ENCODE measurements at regions not wholly inside any gene's neighbourhood (a gene's known extent, or its start where the extent isn't known, plus 50 kb on each side); places are given as distances from the start of the nearest gene placed in this dataset.

DNA sequence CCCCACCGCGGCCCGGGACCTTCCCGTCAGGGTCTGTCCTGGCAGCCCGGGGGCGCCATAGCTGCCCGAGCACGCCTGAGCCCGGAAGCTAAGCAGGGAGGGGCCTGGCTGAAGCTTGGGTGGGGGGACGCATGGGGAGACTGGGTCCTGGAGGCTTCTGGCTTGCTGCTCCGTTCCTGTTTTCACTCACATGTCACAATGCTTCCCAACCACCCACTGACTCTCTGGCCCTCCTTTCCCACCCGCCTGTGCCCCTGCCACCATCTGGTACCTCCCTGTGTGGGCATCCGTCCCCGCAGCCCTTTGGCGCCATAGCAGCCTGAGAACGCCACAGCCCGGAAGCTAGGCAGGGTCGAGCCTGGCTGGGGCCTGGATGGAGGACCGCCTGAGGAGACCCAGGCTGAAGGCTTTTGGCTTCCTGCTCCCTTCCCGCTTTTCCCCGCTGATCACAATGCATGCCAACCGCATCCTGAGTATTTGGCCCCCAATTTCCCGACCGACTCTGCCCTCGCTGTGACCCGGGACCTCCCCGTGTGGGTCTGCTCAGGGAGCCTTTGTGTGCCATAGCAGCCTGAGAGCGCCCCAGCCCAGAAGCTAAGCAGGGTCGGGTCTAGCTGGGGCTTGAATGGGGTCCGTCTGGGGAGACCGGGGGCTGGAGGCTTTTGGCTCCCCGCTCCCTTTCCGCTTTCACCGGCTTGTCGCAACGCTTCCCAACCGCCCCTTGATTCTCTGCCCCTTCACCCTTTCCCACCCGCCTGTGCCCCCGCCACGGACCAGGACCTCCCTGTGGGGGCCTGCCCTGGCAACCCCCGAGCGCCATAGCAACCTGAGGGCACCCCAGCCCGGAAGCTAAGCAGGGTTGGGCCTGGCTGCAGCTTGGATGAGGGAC, 2290.1 kb downstream of the TP53TG3F start:
- H3K4me1 ChIP-seq (ENCODE audit: control insufficient read depth, insufficient read depth, low read length) = no peaks in the 10 kb centered on the region
- H3K36me3 ChIP-seq (ENCODE audit: control insufficient read depth, insufficient read depth, low read length) = no peaks in the 10 kb centered on the region
- no peak overlapping the region for H3K9ac ChIP-seq (ENCODE audit: low read length)
- no peak overlapping the region for H3K27ac ChIP-seq (ENCODE audit: low read depth, low read length)
- peaks cover 91% of the 10 kb centered on the region for H3K9me3 ChIP-seq (ENCODE audit: control insufficient read depth, insufficient read depth, low read depth, low read length)
- H3K4me3 ChIP-seq (ENCODE audit: low read depth, low read length) = no peak overlapping the region
- H3K27me3 ChIP-seq (ENCODE audit: control insufficient read depth, insufficient read depth, low read length) = no peaks in the 10 kb centered on the region

DNA sequence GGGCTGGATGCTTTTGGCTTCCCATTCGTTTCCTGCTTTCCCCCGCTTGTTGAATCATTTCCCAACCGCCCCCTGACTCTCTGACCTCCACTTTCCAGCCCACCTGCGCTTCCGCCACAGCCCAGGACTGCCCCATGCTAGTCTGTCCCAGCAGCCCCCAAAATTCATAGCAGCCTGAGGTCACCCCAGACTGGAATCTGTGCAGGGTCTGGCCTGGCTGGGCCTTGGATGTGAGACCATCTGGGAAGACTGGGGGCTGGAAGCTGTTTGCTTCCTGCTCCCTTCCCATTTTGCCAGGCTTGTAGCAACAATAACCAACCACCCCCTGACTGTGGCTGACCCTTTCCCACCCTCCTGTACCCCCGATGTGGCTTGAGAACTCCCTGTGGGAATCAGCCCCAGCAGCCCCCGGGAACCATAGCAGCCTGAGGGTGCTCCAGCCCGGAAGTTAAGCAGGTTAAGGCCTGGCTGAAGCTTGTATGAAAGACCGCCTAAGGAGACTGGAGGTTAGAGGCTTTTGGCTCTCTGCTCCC, 2290.8 kb downstream of the TP53TG3F start:
- no peaks in the 10 kb centered on the region for H3K27me3 ChIP-seq (ENCODE audit: control insufficient read depth, insufficient read depth, low read length)
- no peaks in the 10 kb centered on the region for H3K4me1 ChIP-seq (ENCODE audit: control insufficient read depth, insufficient read depth, low read length)
- H3K9me3 ChIP-seq (ENCODE audit: control insufficient read depth, insufficient read depth, low read depth, low read length) = peaks cover 91% of the 10 kb centered on the region; the same call in 1 of the 2 replicates
- H3K4me3 ChIP-seq (ENCODE audit: low read depth, low read length) = no peak overlapping the region
- no peaks in the 10 kb centered on the region for H3K36me3 ChIP-seq (ENCODE audit: control insufficient read depth, insufficient read depth, low read length)
- no peak overlapping the region for H3K27ac ChIP-seq (ENCODE audit: low read depth, low read length)
- H3K9ac ChIP-seq (ENCODE audit: low read length) = no peak overlapping the region

DNA sequence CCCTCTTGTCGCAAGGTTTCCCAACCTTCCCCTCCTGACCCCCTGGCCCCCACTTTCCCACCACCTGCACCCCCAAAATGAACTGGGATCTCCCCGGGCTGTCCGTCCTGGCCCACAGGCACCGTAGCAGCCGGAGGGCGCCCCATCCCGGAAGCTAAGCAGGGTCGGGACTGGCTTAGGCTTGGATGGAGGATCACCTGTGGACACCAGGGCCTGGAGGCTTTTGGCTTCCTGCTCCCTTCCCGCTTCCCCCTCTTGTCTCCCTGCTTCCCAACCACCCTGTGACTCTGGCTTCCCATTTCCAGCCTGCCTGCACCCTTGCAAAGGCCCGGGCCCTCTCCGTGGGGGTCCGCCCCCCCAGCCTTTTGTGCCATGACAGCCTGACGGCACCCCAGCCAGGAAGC, 2291.3 kb downstream of the TP53TG3F start:
- H3K36me3 ChIP-seq (ENCODE audit: control insufficient read depth, insufficient read depth, low read length) = no peaks in the 10 kb centered on the region
- H3K9me3 ChIP-seq (ENCODE audit: control insufficient read depth, insufficient read depth, low read depth, low read length) = peaks cover 87% of the 10 kb centered on the region; the same call in 1 of the 2 replicates
- H3K4me1 ChIP-seq (ENCODE audit: control insufficient read depth, insufficient read depth, low read length) = no peaks in the 10 kb centered on the region
- H3K4me3 ChIP-seq (ENCODE audit: low read depth, low read length) = no peak overlapping the region
- no peak overlapping the region for H3K9ac ChIP-seq (ENCODE audit: low read length)
- H3K27ac ChIP-seq (ENCODE audit: low read depth, low read length) = no peak overlapping the region
- no peaks in the 10 kb centered on the region for H3K27me3 ChIP-seq (ENCODE audit: control insufficient read depth, insufficient read depth, low read length)

DNA sequence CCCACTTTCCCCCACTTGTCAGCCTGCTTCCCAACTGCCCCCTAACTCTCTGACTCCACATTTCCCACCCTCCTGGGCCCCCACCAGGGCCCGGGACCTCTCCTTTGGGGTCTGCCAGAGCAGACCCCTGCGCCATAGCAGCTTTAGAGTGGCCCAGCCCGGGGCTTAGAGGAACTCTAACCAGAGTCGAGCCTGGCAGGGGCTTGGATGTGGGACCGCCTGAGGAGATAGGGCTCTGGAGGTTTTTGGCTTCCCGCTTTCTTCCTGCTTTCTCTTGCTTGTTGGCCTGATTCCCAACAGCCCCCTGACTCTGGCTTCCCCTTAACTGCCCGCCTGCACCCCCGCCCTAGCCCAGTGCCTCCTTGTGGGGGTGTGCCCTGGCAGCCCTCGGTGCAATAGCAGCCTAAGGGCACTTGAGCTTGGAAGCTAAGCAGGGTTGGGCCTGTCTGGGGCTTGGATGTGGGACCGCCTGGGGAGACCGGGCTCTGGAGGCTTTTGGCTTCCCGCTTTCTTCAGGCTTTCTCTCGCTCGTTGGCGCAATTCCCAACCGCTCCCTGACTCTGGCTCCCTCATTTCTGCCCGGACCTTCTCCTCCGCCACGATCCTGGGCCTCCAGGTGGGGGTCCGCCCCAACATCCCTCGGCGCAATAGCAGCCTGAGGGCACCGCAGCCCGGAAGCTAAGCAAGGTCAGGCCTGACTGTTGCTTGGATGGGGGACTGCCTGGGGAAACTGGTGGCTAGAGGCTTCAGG, 2292.0 kb downstream of the TP53TG3F start:
- Histone ChIP-seq H3K9me3 (ENCODE audit: control insufficient read depth, insufficient read depth, low read depth, low read length) (peaks cover 87% of the 10 kb centered on the region; the same call in 1 of the 2 replicates), H3K4me1 (ENCODE audit: control insufficient read depth, insufficient read depth, low read length) (no peaks in the 10 kb centered on the region)

DNA sequence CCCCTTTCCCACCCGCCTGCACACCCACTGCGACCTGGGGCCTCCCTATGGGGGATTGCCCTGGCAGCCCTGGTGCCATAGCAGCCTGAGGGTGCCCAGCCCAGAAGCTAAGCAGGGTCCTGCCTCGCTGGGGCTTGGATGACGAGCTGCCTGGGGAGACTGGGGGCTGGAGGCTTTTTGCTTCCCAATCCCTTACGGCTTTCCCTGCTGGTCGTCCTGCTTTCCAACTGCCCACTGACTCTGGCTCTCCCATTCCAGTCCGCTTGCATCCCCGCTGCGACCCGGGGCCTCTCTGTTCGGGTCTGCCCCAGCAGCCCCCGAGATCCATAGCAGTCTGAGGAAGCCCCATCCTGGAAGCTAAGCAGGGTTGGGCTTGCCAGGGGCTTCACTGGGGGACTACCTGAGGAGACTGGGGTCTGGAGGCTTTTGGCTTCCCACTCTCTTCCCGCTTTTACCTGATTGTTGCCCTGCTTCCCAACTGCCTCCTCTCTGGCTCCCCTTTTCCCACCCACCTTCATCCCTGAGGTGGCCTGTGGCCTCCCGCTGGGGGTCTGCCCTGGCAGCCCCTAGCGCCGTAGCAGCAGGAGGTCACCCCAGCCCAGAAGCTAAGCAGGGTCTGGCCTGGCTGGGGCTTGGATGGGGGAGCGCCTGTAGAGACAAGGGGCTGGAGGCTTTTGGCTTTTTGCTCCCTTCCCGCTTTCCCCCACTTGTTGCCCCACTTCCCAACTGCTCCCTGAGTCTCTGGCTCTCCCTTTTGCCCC, 2292.8 kb downstream of the TP53TG3F start:
- Histone ChIP-seq H3K9me3 (ENCODE audit: control insufficient read depth, insufficient read depth, low read depth, low read length) (peaks cover 85% of the 10 kb centered on the region; the same call in 1 of the 2 replicates), H3K27me3 (ENCODE audit: control insufficient read depth, insufficient read depth, low read length) (no peaks in the 10 kb centered on the region), H3K27ac (ENCODE audit: low read depth, low read length) (no peak overlapping the region), H3K4me3 (ENCODE audit: low read depth, low read length) (no peak overlapping the region), H3K4me1 (ENCODE audit: control insufficient read depth, insufficient read depth, low read length) (no peaks in the 10 kb centered on the region), H3K36me3 (ENCODE audit: control insufficient read depth, insufficient read depth, low read length) (no peaks in the 10 kb centered on the region), H3K9ac (ENCODE audit: low read length) (no peak overlapping the region)

More for the DNA sequence above, 2292.0 kb downstream of the TP53TG3F start:
- no peak overlapping the region for H3K27ac ChIP-seq (ENCODE audit: low read depth, low read length)
- H3K9ac ChIP-seq (ENCODE audit: low read length) = no peak overlapping the region
- no peak overlapping the region for H3K4me3 ChIP-seq (ENCODE audit: low read depth, low read length)
- H3K27me3 ChIP-seq (ENCODE audit: control insufficient read depth, insufficient read depth, low read length) = no peaks in the 10 kb centered on the region
- no peaks in the 10 kb centered on the region for H3K36me3 ChIP-seq (ENCODE audit: control insufficient read depth, insufficient read depth, low read length)

DNA sequence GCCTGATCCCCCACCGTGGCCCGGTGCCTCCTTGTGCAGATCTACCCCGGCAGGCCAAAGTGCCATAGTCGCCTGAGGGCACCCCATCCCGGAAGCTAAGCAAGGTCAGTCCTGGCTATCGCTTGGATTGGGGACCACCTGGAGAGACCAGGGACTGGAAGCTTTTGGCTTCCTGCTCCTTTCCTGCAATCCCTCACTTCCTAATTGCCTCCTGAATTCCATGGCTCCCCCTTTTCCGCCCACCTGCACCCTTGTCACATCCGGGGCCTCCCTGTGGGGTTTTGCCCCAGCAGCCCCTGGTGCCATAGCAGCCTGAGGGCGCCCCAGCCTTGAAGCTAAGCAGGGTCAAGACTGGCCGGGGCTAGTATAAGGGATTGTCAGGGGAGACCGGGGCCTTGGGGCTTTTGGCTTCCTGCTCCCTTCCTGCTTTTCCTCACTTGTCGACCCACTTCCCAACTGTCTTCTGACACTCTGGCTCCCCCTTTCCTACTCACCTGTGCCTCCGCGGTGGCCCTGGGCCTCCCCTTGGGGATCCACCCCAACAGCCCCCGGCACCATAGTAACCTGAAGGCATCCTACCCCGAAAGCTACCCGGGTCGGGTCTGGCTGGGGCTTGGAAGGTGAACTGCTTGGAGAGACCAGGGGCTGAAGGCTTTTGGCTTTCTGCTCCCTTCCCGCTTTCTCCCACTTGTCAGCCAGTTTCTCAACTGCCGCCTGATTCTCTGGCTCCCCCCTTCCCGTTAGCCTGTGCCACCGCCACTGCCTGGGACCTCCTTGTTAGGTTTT, 2293.6 kb downstream of the TP53TG3F start:
- H3K27ac ChIP-seq (ENCODE audit: low read depth, low read length) = no peak overlapping the region
- no peaks in the 10 kb centered on the region for H3K36me3 ChIP-seq (ENCODE audit: control insufficient read depth, insufficient read depth, low read length)
- H3K9me3 ChIP-seq (ENCODE audit: control insufficient read depth, insufficient read depth, low read depth, low read length) = peaks cover 85% of the 10 kb centered on the region; the same call in 1 of the 2 replicates
- no peak overlapping the region for H3K9ac ChIP-seq (ENCODE audit: low read length)
- no peaks in the 10 kb centered on the region for H3K27me3 ChIP-seq (ENCODE audit: control insufficient read depth, insufficient read depth, low read length)
- no peaks in the 10 kb centered on the region for H3K4me1 ChIP-seq (ENCODE audit: control insufficient read depth, insufficient read depth, low read length)
- H3K4me3 ChIP-seq (ENCODE audit: low read depth, low read length) = no peak overlapping the region

DNA sequence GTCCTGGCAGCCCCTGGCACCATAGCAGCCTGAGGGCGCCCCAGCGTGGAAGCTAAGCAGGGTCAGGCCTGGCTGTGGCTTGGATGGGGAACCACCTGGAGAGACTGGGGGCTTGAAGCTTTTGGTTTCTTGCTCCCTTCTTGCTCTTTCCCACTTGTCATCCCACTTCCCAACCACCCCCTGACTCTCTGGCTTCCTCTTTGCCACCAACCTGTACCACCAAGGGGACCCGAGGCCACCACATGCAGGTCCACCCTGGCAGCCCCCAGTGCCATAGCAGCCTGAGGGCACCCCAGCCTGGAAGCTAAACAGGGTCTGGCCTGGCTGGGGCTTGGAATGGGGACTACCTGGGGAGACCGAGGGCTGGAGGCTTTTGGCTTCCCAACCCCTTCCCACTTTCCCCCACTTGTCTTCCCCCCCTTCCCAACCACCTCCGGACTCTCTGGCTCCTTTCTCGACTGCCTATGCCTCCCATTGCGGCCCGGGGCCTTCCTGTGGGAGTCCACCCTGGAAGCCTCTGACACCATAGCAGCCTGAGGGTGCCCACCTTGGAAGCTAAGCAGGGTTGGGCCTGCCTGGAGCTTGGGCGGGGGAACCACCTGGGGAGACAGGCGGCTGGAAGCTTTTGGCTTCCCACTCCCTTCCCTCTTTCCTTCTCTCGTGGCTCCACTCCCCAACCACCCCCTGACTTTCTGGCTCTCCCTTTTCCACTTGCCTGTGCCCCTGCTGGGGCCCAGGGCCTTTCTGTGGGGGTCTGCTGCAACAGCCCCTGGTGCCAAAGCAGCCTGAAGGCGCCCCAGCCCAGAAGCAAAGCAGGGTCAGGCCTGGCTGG, 2294.4 kb downstream of the TP53TG3F start:
- H3K4me3 ChIP-seq (ENCODE audit: low read depth, low read length) = no peak overlapping the region
- peaks cover 84% of the 10 kb centered on the region; the same call in 1 of the 2 replicates for H3K9me3 ChIP-seq (ENCODE audit: control insufficient read depth, insufficient read depth, low read depth, low read length)
- H3K27me3 ChIP-seq (ENCODE audit: control insufficient read depth, insufficient read depth, low read length) = no peaks in the 10 kb centered on the region
- no peaks in the 10 kb centered on the region for H3K4me1 ChIP-seq (ENCODE audit: control insufficient read depth, insufficient read depth, low read length)
- no peak overlapping the region for H3K9ac ChIP-seq (ENCODE audit: low read length)
- H3K27ac ChIP-seq (ENCODE audit: low read depth, low read length) = no peak overlapping the region
- no peaks in the 10 kb centered on the region for H3K36me3 ChIP-seq (ENCODE audit: control insufficient read depth, insufficient read depth, low read length)

DNA sequence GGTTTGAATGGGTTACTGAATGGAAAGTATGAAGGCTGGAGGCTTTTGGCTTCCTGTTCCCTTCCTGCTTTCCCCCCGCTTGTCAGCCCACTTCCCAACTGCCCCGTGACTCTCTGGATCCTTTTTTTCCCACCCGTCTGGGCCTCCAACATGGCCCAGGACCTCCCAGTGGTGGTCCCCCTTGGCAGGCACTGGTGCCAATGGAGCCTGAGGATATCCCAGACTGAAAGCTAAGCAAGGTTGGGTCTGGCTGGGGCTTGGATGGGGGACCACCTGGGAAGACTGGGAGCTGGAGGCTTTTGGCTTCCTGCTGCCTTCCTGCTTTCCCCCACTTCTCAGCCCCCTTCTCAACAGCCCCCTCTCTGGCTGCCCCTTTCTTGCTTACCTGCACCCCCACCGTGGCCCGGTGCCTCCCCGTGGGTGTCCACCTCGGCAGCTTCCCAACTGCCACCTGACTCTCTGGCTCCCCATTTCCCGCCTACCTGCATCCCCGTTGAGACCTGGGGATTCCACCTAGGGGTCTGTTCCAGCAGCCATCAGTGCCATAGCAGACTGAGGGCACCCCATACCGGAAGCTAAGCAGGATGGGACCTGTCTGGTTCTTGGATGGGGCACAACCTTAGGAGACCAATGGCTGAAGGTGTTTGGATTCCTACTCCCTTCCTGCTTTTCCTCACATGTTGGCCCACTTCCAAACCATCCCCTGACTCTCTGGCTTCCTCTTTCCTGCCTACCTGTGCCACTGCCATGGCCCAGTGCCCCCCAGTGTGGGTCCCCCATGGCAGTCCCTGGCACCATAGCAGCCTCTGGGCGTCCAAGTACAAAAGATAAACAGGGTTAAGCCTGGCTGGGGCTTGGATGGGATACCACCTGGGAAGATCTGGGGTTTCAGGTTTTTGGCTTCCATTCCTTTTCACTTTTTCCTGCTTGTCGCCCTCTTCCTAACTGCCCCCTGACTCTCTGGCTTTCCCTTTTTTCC, 2295.3 kb downstream of the TP53TG3F start:
- Histone ChIP-seq H3K36me3 (ENCODE audit: control insufficient read depth, insufficient read depth, low read length) (no peaks in the 10 kb centered on the region), H3K9me3 (ENCODE audit: control insufficient read depth, insufficient read depth, low read depth, low read length) (peaks cover 77% of the 10 kb centered on the region; the same call in 1 of the 2 replicates), H3K9ac (ENCODE audit: low read length) (no peak overlapping the region), H3K27ac (ENCODE audit: low read depth, low read length) (no peak overlapping the region), H3K27me3 (ENCODE audit: control insufficient read depth, insufficient read depth, low read length) (no peaks in the 10 kb centered on the region), H3K4me3 (ENCODE audit: low read depth, low read length) (no peak overlapping the region; the same call in 1 of the 2 replicates), H3K4me1 (ENCODE audit: control insufficient read depth, insufficient read depth, low read length) (no peaks in the 10 kb centered on the region)

DNA sequence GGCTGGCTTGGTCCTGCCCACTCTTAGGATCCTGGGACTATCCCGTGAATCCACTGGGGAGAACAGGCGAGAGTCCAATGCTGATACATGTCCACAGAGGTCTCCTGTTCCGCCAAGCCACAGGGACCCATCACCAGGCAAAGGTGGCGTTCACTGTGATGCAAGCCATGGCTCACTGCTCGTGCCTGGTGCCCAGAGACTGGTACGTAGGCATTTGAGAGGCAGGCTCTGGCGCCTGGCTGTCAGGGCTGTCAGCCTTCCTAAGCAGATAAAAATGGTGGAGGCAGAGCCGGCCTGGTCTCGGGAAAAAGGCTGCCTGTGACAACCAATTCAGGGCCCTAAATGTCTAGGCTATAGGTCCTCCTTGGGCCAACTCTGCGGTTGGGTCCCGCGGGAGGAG, 2329.0 kb downstream of the TP53TG3F start:
- Histone ChIP-seq H3K9me3 (ENCODE audit: control insufficient read depth, insufficient read depth, low read depth, low read length) (peaks cover 95% of the 10 kb centered on the region), H3K27me3 (ENCODE audit: control insufficient read depth, insufficient read depth, low read length) (no peaks in the 10 kb centered on the region; the same call in 1 of the 2 replicates)

More for the DNA sequence above, 2329.0 kb downstream of the TP53TG3F start:
- Histone ChIP-seq H3K27ac (ENCODE audit: low read depth, low read length) (no peak overlapping the region), H3K4me3 (ENCODE audit: low read depth, low read length) (no peak overlapping the region), H3K9ac (ENCODE audit: low read length) (no peak overlapping the region), H3K36me3 (ENCODE audit: control insufficient read depth, insufficient read depth, low read length) (no peaks in the 10 kb centered on the region), H3K4me1 (ENCODE audit: control insufficient read depth, insufficient read depth, low read length) (no peaks in the 10 kb centered on the region)

Data from HUES6 (cell line).